H1 (cell line): ENCODE measurements at regions not wholly inside any gene's neighbourhood (a gene's known extent, or its start where the extent isn't known, plus 50 kb on each side); places are given as distances from the start of the nearest gene placed in this dataset.

Experiments
- CHD7 ChIP-seq: fragments of 300-600 bp; sonication (generic); IDR thresholded peaks from 2 replicates; pipeline ENCODE4 v1.7.1; 2012; ENCODE audit warnings: low read length, moderate library complexity, mild to moderate bottlenecking, inconsistent platforms; ENCODE audit not compliant: insufficient replicate concordance
- SP1 ChIP-seq: IDR thresholded peaks from 2 replicates; pipeline ENCODE4 v1.6.1; 2011; ENCODE audit warnings: low read depth, low read length

GRCh38 chr6:33921745-33922144 lies 117.9 kb upstream of the MLN start (continued):
- no peak for TF ChIP-seq CHD7
- TF ChIP-seq SP1 = no peak
